A673 (cell line): ENCODE measurements at regions not wholly inside any gene's neighbourhood (a gene's known extent, or its start where the extent isn't known, plus 50 kb on each side); places are given as distances from the start of the nearest gene placed in this dataset.

Source experiments
- BruUV-seq: library from RNA; stranded (reverse); fragments of 400-500 nt; replicated peaks from 2 replicates; lab custom pipeline; 2021; lab: Mats Ljungman, UMichigan
- CTCF ChIA-PET: fragments of 300-600 bp; sonication (Branson Sonifier 250); formaldehyde crosslinking; loops from one replicate; lab custom pipeline; 2022; ENCODE audit warnings: antibody characterized with exemption; lab: Charles Lee
- POLR2A ChIA-PET: fragments of 300-600 bp; sonication (Branson Sonifier 250); formaldehyde crosslinking; loops from one replicate; lab custom pipeline; 2022; ENCODE audit warnings: antibody characterized with exemption; ENCODE audit not compliant: low non-redundant PET; lab: Charles Lee
- DNase-seq: peaks from one replicate; pipeline ENCODE4 v3.0.0-alpha.2; 2015; ENCODE audit warnings: low spot score
- H3K27ac ChIP-seq: fragments of 200-600 bp; sonication (generic); 2 replicates; pipeline ENCODE4 v1.5.1; 2016; ENCODE audit warnings: mixed run types, low read depth, mild to moderate bottlenecking, mixed read lengths, antibody characterized with exemption, low read length; ENCODE audit not compliant: poor library complexity, severe bottlenecking
- H3K27me3 ChIP-seq: fragments of 200-600 bp; sonication (generic); replicated peaks from 2 replicates; pipeline ENCODE4 v1.6.1; 2017; ENCODE audit warnings: mixed run types, low read depth, mild to moderate bottlenecking, mixed read lengths, antibody characterized with exemption, low read length; ENCODE audit not compliant: insufficient read depth, poor library complexity
- H3K36me3 ChIP-seq: fragments of 200-600 bp; sonication (generic); 2 replicates; pipeline ENCODE4 v1.6.1; 2016; ENCODE audit warnings: mixed run types, mild to moderate bottlenecking, mixed read lengths, antibody characterized with exemption, low read length; ENCODE audit not compliant: insufficient read depth, poor library complexity, severe bottlenecking
- H3K4me1 ChIP-seq: fragments of 200-600 bp; sonication (generic); 2 replicates; pipeline ENCODE4 v1.6.1; 2017; ENCODE audit warnings: mixed run types, mild to moderate bottlenecking, mixed read lengths, antibody characterized with exemption, low read length; ENCODE audit not compliant: insufficient read depth, poor library complexity, severe bottlenecking
- H3K4me3 ChIP-seq: fragments of 200-600 bp; sonication (generic); 2 replicates; pipeline ENCODE4 v1.5.1; 2016; ENCODE audit warnings: low read depth, mixed run types, mild to moderate bottlenecking, mixed read lengths, low read length; ENCODE audit not compliant: poor library complexity, severe bottlenecking
- H3K9me3 ChIP-seq: fragments of 200-600 bp; sonication (generic); 2 replicates; pipeline ENCODE4 v1.6.1; 2016; ENCODE audit warnings: mixed run types, low read depth, mild to moderate bottlenecking, mixed read lengths, antibody characterized with exemption, low read length; ENCODE audit not compliant: poor library complexity, severe bottlenecking
- EZH2 ChIP-seq: fragments of 200-600 bp; sonication (generic); IDR thresholded peaks from 2 replicates; pipeline ENCODE4 v1.6.1; 2017; ENCODE audit warnings: borderline replicate concordance, low read depth, mild to moderate bottlenecking, mixed read lengths, antibody characterized with exemption, low read length; ENCODE audit not compliant: poor library complexity, severe bottlenecking
- intact Hi-C: fragments of 100-400 bp; cut with micrococcal nuclease; formaldehyde crosslinking; loops from one replicate; pipeline ENCODE4 v1.10.0; 2022; ENCODE audit not compliant: unreplicated experiment
- TF ChIP-seq, protein P1 (sequence below): fragments of 300-800, 200-600 bp; sonication (generic); conservative IDR thresholded peaks from 2 replicates; pipeline ENCODE4 v1.5.1; 2017; ENCODE audit warnings: low read depth, mild to moderate bottlenecking, antibody characterized with exemption, low read length, moderate library complexity, mixed read lengths

DNA sequence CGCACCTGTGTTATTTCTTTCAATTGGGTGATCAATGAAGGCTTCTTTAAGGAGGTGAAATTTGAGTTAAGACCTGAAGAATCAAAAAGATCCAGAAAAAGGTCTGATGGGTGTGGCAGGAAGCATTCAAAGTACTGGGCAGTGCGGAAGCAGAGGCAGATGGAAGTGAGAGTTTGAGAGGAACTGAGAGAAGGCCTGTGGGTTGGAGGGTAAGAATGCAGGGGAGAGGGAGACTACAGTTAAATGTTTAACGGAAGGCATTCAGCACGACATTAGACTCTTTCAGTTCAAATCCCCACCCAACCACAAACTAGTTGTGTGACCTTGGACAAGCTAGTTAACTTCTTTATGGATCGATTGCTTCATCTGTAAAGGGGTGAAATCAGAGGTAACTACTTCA is 50.5 kb upstream of the GCM1 start:
- intact Hi-C loops = no loop called here

More for the DNA sequence above, 50.5 kb upstream of the GCM1 start:
- Histone ChIP-seq H3K4me3 (no peak overlapping the region), H3K9me3 (no peaks in the 10 kb centered on the region), H3K27me3 (no peaks in the 10 kb centered on the region), H3K27ac (no peak overlapping the region), H3K4me1 (no peaks in the 10 kb centered on the region), H3K36me3 (no peaks in the 10 kb centered on the region)
- BruUV-seq = no TSS peak
- no peak for DNase-seq
- ChIA-PET POLR2A (no interaction called here), CTCF (no interaction called here)
- TF ChIP-seq, protein P1, sequence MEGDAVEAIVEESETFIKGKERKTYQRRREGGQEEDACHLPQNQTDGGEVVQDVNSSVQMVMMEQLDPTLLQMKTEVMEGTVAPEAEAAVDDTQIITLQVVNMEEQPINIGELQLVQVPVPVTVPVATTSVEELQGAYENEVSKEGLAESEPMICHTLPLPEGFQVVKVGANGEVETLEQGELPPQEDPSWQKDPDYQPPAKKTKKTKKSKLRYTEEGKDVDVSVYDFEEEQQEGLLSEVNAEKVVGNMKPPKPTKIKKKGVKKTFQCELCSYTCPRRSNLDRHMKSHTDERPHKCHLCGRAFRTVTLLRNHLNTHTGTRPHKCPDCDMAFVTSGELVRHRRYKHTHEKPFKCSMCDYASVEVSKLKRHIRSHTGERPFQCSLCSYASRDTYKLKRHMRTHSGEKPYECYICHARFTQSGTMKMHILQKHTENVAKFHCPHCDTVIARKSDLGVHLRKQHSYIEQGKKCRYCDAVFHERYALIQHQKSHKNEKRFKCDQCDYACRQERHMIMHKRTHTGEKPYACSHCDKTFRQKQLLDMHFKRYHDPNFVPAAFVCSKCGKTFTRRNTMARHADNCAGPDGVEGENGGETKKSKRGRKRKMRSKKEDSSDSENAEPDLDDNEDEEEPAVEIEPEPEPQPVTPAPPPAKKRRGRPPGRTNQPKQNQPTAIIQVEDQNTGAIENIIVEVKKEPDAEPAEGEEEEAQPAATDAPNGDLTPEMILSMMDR = no peak
- no peak for TF ChIP-seq EZH2
